Activated naive CD4-positive, alpha-beta T cell treated with anti-CD3 and anti-CD28 coated beads, Interleukin-2, amount 50 U/mL, for 72 hours (primary cell): ENCODE measurements at regions not wholly inside any gene's neighbourhood (a gene's known extent, or its start where the extent isn't known, plus 50 kb on each side); places are given as distances from the start of the nearest gene placed in this dataset.
"Not testable (repeated sequence)": the region's sequence is repeated elsewhere in the genome, so short reads cannot be mapped to it uniquely, and the experiment has no call there.

Experiments used
- ATAC-seq, 2 donors: fragments of 150-1000 bp; cut with Tn5 transposase; 2 replicates each; pipeline ENCODE4 v1.10.0; 2021; ENCODE audit warnings: mild to moderate bottlenecking in 2 of 2, moderate library complexity in 2 of 2
- DNase-seq, 2 donors: peaks; one replicate each; pipeline ENCODE4 v3.0.0; 2021 to 2022; ENCODE audit warnings: low spot score in 2 of 2
- H3K27ac Mint-ChIP-seq, 2 donors: one replicate each; pipeline ENCODE4 v1.8.0; 2022; ENCODE audit warnings: mild to moderate bottlenecking in 2 of 2, mixed read lengths in 2 of 2
- H3K36me3 Mint-ChIP-seq, 2 donors: one replicate each; pipeline ENCODE4 v1.8.0; 2022; ENCODE audit warnings: mixed read lengths in 2 of 2
- H3K9me3 Mint-ChIP-seq, 2 donors: one replicate each; pipeline ENCODE4 v1.8.0; 2022; ENCODE audit warnings: mixed read lengths in 2 of 2

- DNase-seq (no peak), ATAC-seq (no peak)
- H3K9me3 Mint-ChIP-seq = no peaks in the 10 kb centered on the region
- H3K36me3 Mint-ChIP-seq = no peaks in the 10 kb centered on the region
- H3K27ac Mint-ChIP-seq = no peak overlapping the region
These were observed 366.1 kb upstream of the ZNF32 start for GRCh38 chr10:44014644-44015250.

GRCh38 chr10:44013981-44014380 lies 365.3 kb upstream of the ZNF32 start:
- Mint-ChIP-seq H3K27ac (no peak overlapping the region), H3K36me3 (no peaks in the 10 kb centered on the region), H3K9me3 (no peaks in the 10 kb centered on the region)
- DNase-seq (no peak), ATAC-seq (no peak)

- Mint-ChIP-seq H3K9me3 (no peaks in the 10 kb centered on the region), H3K36me3 (no peaks in the 10 kb centered on the region), H3K27ac (no peak overlapping the region)
- DNase-seq (no peak), ATAC-seq (no peak)
These were observed 364.2 kb upstream of the ZNF32 start for GRCh38 chr10:44012921-44013320.

GRCh38 chr10:44011603-44011981 lies 362.9 kb upstream of the ZNF32 start:
- no peaks in the 10 kb centered on the region for H3K36me3 Mint-ChIP-seq
- ATAC-seq = no peak
- no peak for DNase-seq
- H3K27ac Mint-ChIP-seq = no peak overlapping the region
- H3K9me3 Mint-ChIP-seq = no peaks in the 10 kb centered on the region

GRCh38 chr10:44010873-44011602 lies 362.4 kb upstream of the ZNF32 start:
- peak overlapping the region in 1 of 2 donors; percentile 45 for H3K27ac Mint-ChIP-seq
- DNase-seq (peak in 1 of 2 donors; percentile 26), ATAC-seq (peak; percentile 77 to 96)
- no peaks in the 10 kb centered on the region for H3K36me3 Mint-ChIP-seq
- no peaks in the 10 kb centered on the region for H3K9me3 Mint-ChIP-seq

- ATAC-seq = no peak
- Mint-ChIP-seq H3K9me3 (no peaks in the 10 kb centered on the region), H3K27ac (no peak overlapping the region), H3K36me3 (no peaks in the 10 kb centered on the region)
- DNase-seq = no peak
These were observed 361.4 kb upstream of the ZNF32 start for GRCh38 chr10:44009891-44010632.

GRCh38 chr10:44008917-44009709 lies 360.4 kb upstream of the ZNF32 start:
- ATAC-seq = no peak
- DNase-seq = no peak

GRCh38 chr10:44008270-44008916 lies 359.7 kb upstream of the ZNF32 start:
- no peak overlapping the region for H3K27ac Mint-ChIP-seq
- H3K9me3 Mint-ChIP-seq = no peaks in the 10 kb centered on the region
- H3K36me3 Mint-ChIP-seq = no peaks in the 10 kb centered on the region
- ATAC-seq (no peak), DNase-seq (no peak)

More at GRCh38 chr10:44008917-44009709, 360.4 kb upstream of the ZNF32 start:
- H3K27ac Mint-ChIP-seq = no peak overlapping the region
- H3K36me3 Mint-ChIP-seq = no peaks in the 10 kb centered on the region
- no peaks in the 10 kb centered on the region for H3K9me3 Mint-ChIP-seq

GRCh38 chr10:44006771-44007170 lies 358.1 kb upstream of the ZNF32 start:
- Mint-ChIP-seq H3K9me3 (no peaks in the 10 kb centered on the region), H3K36me3 (no peaks in the 10 kb centered on the region), H3K27ac (no peak overlapping the region)
- DNase-seq (no peak), ATAC-seq (no peak)

- H3K9me3 Mint-ChIP-seq = no peaks in the 10 kb centered on the region
- ATAC-seq = no peak
- H3K27ac Mint-ChIP-seq = no peak overlapping the region
- H3K36me3 Mint-ChIP-seq = no peaks in the 10 kb centered on the region
- DNase-seq = no peak
These were observed 357.1 kb upstream of the ZNF32 start for GRCh38 chr10:44005788-44006099.

GRCh38 chr10:44004913-44005787 lies 356.5 kb upstream of the ZNF32 start:
- ATAC-seq (no peak), DNase-seq (no peak)

GRCh38 chr10:43998021-43998809 lies 349.5 kb upstream of the ZNF32 start:
- H3K27ac Mint-ChIP-seq = no peak overlapping the region
- peaks cover 5 to 11% of the 10 kb centered on the region in 2 donors for H3K9me3 Mint-ChIP-seq
- no peak for ATAC-seq
- peaks cover 0 to 4% of the 10 kb centered on the region in 2 donors for H3K36me3 Mint-ChIP-seq
- no peak for DNase-seq

More at GRCh38 chr10:44004913-44005787, 356.5 kb upstream of the ZNF32 start:
- Mint-ChIP-seq H3K36me3 (no peaks in the 10 kb centered on the region), H3K9me3 (no peaks in the 10 kb centered on the region), H3K27ac (no peak overlapping the region)

- Mint-ChIP-seq H3K9me3 (peaks cover 5 to 11% of the 10 kb centered on the region in 2 donors), H3K27ac (no peak overlapping the region), H3K36me3 (peaks cover 0 to 4% of the 10 kb centered on the region in 2 donors)
- ATAC-seq = no peak
- DNase-seq = no peak
These were observed 348.6 kb upstream of the ZNF32 start for GRCh38 chr10:43997330-43997729.

- DNase-seq = no peak
- Mint-ChIP-seq H3K9me3 (peaks cover 9 to 20% of the 10 kb centered on the region in 2 donors), H3K27ac (no peak overlapping the region), H3K36me3 (peaks cover 6 to 9% of the 10 kb centered on the region in 2 donors)
- ATAC-seq = no peak
These were observed 345.9 kb upstream of the ZNF32 start for GRCh38 chr10:43994539-43994938.

- ATAC-seq, DNase-seq, H3K36me3 Mint-ChIP-seq, H3K27ac Mint-ChIP-seq: not testable (repeated sequence)
- peaks cover 9 to 20% of the 10 kb centered on the region in 2 donors for H3K9me3 Mint-ChIP-seq
These were observed 344.1 kb upstream of the ZNF32 start for GRCh38 chr10:43992816-43993215.
